Superior temporal gyrus (tissue), 1 donor: ENCODE measurements at regions not wholly inside any gene's neighbourhood (a gene's known extent, or its start where the extent isn't known, plus 50 kb on each side); places are given as distances from the start of the nearest gene placed in this dataset.

ENCODE experiments used
- DNase-seq: peaks from one replicate; pipeline ENCODE4 v3.0.0-alpha.2; 2016; ENCODE audit errors: extremely low spot score

GRCh38 chr15:39205081-39205480 is 375.8 kb upstream of the THBS1 start:
- DNase-seq, result no peak

- no peak for DNase-seq
These were observed 375.1 kb upstream of the THBS1 start for GRCh38 chr15:39205506-39206371.

DNA sequence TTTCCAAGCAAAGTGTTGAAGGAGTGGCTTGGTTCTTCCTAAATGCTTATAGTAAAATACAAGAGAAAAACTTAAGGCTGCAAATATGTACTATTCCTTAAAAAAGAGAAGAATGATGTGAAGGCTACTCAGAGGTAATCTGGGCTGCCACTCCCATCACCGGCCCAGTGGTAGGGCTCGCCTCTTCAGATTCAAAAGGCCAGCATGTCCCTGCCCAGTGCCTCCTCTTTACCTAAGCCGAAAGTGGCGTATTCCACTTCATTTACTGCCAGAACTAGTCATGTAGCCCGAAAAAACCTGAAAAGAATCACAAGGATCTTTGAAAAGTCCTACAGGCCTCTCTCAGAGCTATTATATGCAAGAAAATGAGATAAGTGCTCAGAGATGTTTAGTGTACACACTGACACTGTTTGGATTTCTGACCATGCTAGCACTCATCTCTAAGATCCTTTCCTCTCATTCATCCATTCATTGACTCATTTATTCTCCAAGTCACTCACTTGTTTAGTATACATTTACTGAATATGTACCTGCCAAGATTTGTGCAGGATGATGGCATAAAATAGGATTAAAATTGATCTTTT is 373.3 kb upstream of the THBS1 start:
- no peak for DNase-seq

DNA sequence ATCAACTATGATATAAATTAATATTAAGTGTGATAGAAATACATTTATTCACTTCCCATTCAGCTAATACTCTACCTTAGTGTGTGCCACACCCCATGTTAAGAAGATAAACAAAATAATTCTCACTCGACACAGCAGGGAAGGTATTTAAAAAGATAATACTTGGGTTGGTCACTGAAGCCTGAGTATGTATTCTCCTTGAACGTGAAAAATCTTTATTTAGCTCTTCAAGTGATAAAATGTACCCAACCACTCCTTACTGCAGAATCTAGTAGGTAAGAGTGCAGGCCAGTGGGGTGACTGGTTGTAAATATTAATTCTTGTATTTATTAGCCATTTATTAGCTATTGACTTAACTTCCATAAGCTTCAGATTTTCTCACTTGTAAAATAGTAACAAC is 372.7 kb upstream of the THBS1 start:
- DNase-seq, result no peak

GRCh38 chr15:39209548-39210211 is 371.2 kb upstream of the THBS1 start:
- no peak for DNase-seq

GRCh38 chr15:39211108-39211979 is 369.5 kb upstream of the THBS1 start:
- no peak for DNase-seq

GRCh38 chr15:39213385-39213840 is 367.5 kb upstream of the THBS1 start:
- DNase-seq, result no peak

- no peak for DNase-seq
These were observed 365.9 kb upstream of the THBS1 start for GRCh38 chr15:39215015-39215414.

GRCh38 chr15:39216816-39217215 is 364.1 kb upstream of the THBS1 start:
- DNase-seq, result no peak

DNA sequence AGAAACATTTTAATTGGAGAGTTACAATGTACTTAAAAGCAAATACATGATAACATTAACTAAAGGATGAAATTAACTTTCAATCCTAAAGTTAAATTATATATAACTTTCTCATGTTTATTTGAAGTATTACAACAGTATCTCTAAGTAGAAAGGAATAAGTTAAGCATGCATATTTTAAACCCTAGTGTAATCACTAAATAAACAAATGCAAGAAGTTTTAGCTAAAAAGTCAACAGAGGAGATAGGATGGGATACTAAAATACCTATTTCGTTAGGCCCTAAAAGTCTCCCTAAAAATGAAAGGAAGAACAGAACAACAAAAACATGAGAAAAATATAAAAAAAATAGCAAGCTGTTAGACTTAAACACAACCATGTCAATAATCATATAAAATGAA is 361.3 kb upstream of the THBS1 start:
- DNase-seq, result no peak

GRCh38 chr15:39226169-39226937 is 354.5 kb upstream of the THBS1 start:
- DNase-seq, result no peak

GRCh38 chr15:39227001-39227400 is 353.9 kb upstream of the THBS1 start:
- no peak for DNase-seq

DNA sequence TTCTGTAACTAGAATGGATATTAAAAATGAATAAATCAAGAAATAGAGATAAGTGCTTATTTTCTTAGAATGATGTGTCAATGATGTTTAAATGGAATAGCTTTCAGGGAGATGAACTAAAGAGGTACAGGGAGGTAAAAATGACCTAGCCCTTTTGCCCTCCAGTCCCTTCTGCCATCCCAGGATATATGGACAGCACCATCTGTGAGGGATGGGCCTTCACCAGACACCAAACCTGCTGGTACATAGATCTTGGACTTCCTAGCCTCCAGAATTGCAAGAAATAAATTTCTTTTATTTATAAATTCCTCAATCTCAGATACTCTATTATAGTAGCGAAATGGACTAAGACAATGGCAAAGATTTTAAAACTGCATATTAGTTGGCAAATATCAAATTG is 352.0 kb upstream of the THBS1 start:
- no peak for DNase-seq

- no peak for DNase-seq
These were observed 350.5 kb upstream of the THBS1 start for GRCh38 chr15:39230205-39230907.

GRCh38 chr15:39230908-39231285 is 350.0 kb upstream of the THBS1 start:
- DNase-seq, result no peak

GRCh38 chr15:39232512-39232911 is 348.4 kb upstream of the THBS1 start:
- DNase-seq, result no peak

DNA sequence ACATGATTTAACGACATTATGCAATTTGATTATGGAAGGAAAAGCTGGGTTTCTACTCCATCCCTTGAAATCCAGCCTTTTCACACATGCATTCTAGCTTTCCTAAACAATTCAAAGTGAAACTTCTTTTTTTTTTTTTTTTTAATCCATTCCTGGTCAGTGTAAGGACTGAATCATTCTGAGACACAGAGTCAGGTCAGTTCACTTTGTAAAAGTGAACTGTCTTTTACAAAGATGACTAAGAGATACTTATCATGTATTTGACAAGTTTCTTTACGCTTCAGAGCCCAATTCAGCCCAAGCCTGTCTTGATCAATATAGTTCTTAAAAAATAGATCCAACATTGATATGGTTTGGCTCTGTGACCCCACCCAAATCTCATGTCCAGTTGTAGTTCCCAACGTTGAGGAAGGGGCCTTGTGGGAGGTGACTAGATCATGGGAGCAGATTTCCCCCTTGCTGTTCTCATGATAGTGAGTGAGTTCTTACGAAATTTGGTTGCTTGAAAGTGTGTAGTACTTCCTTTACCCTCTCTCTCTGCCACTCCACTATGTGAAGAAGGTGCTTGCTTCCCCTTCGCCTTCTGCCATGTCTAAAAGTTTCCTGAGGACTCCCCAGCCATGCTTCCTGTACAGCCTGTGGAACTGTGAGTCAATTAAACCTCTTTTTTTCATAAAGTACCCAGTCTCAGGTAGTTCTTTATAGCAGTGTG is 345.6 kb upstream of the THBS1 start:
- no peak for DNase-seq

- no peak for DNase-seq
These were observed 344.5 kb upstream of the THBS1 start for GRCh38 chr15:39236375-39236774.

DNA sequence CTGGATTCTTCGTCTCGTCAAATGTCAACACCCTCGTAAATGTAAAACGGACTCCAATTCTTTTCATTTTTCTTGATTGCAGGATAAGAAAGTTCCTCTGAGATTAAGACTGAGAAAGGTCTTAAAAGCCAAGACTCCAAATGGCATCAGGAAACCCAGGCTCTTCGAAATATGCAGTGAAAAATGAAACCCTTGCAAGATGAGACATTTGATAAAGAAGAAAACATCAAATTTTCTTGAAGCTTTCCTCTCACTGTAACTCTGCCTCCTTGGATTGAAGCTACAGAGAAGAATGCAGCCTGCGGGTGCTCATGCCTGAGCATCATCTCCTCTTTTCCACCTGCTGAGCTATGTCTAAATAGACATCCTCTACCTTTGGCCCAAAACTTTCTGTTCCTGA is 342.4 kb upstream of the THBS1 start:
- DNase-seq, result no peak

DNA sequence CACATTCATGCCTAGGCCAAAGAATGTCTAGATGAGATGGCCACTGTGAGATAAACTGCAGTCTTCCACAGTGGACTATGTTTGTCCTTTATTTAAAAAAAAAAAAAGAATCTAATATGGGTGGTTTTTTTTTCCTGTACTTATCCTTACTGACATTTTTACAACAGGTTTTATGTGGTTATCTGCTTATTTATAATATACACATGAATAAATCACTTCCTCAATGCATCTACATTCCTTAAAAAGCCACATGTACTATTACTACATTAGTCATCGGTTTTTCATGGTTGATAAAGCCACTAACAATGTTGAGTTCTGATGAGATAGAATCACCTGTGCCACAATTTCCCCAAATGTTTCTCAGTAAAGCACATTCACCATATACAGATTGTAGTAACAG is 341.3 kb upstream of the THBS1 start:
- no peak for DNase-seq
